H1 (cell line): ENCODE measurements at regions not wholly inside any gene's neighbourhood (a gene's known extent, or its start where the extent isn't known, plus 50 kb on each side); places are given as distances from the start of the nearest gene placed in this dataset.

ENCODE experiments used
- CTCF ChIA-PET: fragments of 300-600 bp; sonication (Branson Sonifier 250); formaldehyde crosslinking; loops from one replicate; lab custom pipeline; 2021; ENCODE audit not compliant: partially characterized antibody; lab: Charles Lee
- POLR2A ChIA-PET: fragments of 300-600 bp; sonication (Branson Sonifier 250); formaldehyde crosslinking; loops from one replicate; lab custom pipeline; 2021; ENCODE audit warnings: inconsistent platforms; ENCODE audit not compliant: partially characterized antibody; lab: Charles Lee
- DNase-seq, 2 experiments: peaks; one replicate each; pipeline versions ENCODE4 v3.0.0 to v3.0.0-alpha.2; 2010 to 2022; ENCODE audit warnings: low spot score in 2 of 2, low read depth in 1 of 2, mixed read lengths in 1 of 2
- FAIRE-seq: peaks from 2 replicates; lab custom pipeline; 2011; peaks lifted over from hg19 to GRCh38; lab: Jason Lieb, UNC
- H2AFZ ChIP-seq: 2 replicates; pipeline ENCODE4 v1.8.1; 2012; ENCODE audit warnings: low read length, inconsistent platforms
- H2AK5ac ChIP-seq: 2 replicates; pipeline ENCODE4 v1.6.1; 2013; ENCODE audit warnings: low read depth, low read length
- H2BK120ac ChIP-seq: replicated peaks from 2 replicates; pipeline ENCODE3; 2013; ENCODE audit warnings: low read depth, low read length, inconsistent platforms
- H2BK12ac ChIP-seq: 2 replicates; pipeline ENCODE4 v1.6.1; 2013; ENCODE audit warnings: low read depth, low read length
- H2BK15ac ChIP-seq: 2 replicates; pipeline ENCODE4 v1.6.1; 2013; ENCODE audit warnings: low read length
- H2BK20ac ChIP-seq: 2 replicates; pipeline ENCODE4 v1.6.1; 2013; ENCODE audit warnings: low read length
- H2BK5ac ChIP-seq: 2 replicates; pipeline ENCODE4 v1.6.1; 2013; ENCODE audit warnings: low read depth, low read length
- H3K14ac ChIP-seq: 2 replicates; pipeline ENCODE4 v1.6.1; 2013; ENCODE audit warnings: inconsistent platforms; ENCODE audit not compliant: insufficient read length
- H3K18ac ChIP-seq: 2 replicates; pipeline ENCODE4 v1.6.1; 2013; ENCODE audit warnings: low read length; ENCODE audit errors: extremely low read depth
- H3K23ac ChIP-seq: 2 replicates; pipeline ENCODE4 v1.6.1; 2013; ENCODE audit warnings: inconsistent platforms; ENCODE audit not compliant: insufficient read length
- H3K23me2 ChIP-seq: 2 replicates; pipeline ENCODE4 v1.6.1; 2013; ENCODE audit warnings: low read depth, low read length
- H3K27ac ChIP-seq: 2 replicates; pipeline ENCODE4 v1.6.1; 2011; ENCODE audit warnings: low read depth, low read length, inconsistent platforms
- H3K27me3 ChIP-seq, 4 experiments: replicated peaks in 1 of 4; 1 replicate in 1 of 4; 2 replicates in 3 of 4; pipeline versions ENCODE4 v1.6.1 to v1.8.1; 2011 to 2013; ENCODE audit warnings: low read length in 3 of 4, mild to moderate bottlenecking in 3 of 4, inconsistent platforms in 2 of 4, mixed read lengths in 2 of 4, moderate library complexity in 1 of 4; ENCODE audit not compliant: control insufficient read depth in 3 of 4, insufficient read depth in 3 of 4; ENCODE audit errors: extremely low read depth in 1 of 4
- H3K36me3 ChIP-seq, 4 experiments: 2 replicates each; pipeline versions ENCODE4 v1.6.1 to v1.8.1; 2011 to 2013; ENCODE audit warnings: mild to moderate bottlenecking in 4 of 4, low read length in 3 of 4, moderate library complexity in 2 of 4, control low read depth in 1 of 4, inconsistent platforms in 1 of 4; ENCODE audit not compliant: insufficient read depth in 4 of 4, control insufficient read depth in 2 of 4
- H3K4ac ChIP-seq: replicated peaks from 2 replicates; pipeline ENCODE3; 2013; ENCODE audit warnings: low read length, low read depth, mixed read lengths, inconsistent platforms; ENCODE audit not compliant: insufficient read length
- H3K4me1 ChIP-seq, 4 experiments: replicated peaks in 1 of 4; 1 replicate in 1 of 4; 2 replicates in 3 of 4; pipeline versions ENCODE4 v1.6.1 to v1.8.1; 2011 to 2013; ENCODE audit warnings: low read length in 3 of 4, inconsistent platforms in 2 of 4, mixed read lengths in 1 of 4; ENCODE audit not compliant: insufficient read depth in 4 of 4, control insufficient read depth in 3 of 4
- H3K4me2 ChIP-seq, 2 experiments: 2 replicates each; pipeline versions ENCODE4 v1.6.1 to v1.8.1; 2011 to 2013; ENCODE audit warnings: low read depth in 2 of 2, low read length in 2 of 2, control low read depth in 1 of 2, inconsistent platforms in 1 of 2, mild to moderate bottlenecking in 1 of 2; ENCODE audit not compliant: insufficient read depth in 1 of 2
- H3K4me3 ChIP-seq, 4 experiments: fragments of 200-600, 300-600 bp in 1 of 4; sonication (generic), shearing (Covaris generic), sonication (Bioruptor Twin) in 1 of 4; 2 replicates each; pipeline versions ENCODE4 v1.5.1 to v1.8.1; 2011 to 2016; ENCODE audit warnings: low read length in 4 of 4, low read depth in 3 of 4, control low read depth in 2 of 4, inconsistent platforms in 2 of 4, mild to moderate bottlenecking in 2 of 4, mixed read lengths in 1 of 4, moderate library complexity in 1 of 4; ENCODE audit not compliant: insufficient read depth in 2 of 4; ENCODE audit errors: extremely low read depth in 1 of 4
- H3K56ac ChIP-seq: replicated peaks from 2 replicates; pipeline ENCODE3; 2013; ENCODE audit warnings: low read depth, mild to moderate bottlenecking, mixed read lengths, low read length, inconsistent platforms; ENCODE audit not compliant: insufficient read length
- H3K79me1 ChIP-seq: 2 replicates; pipeline ENCODE4 v1.6.1; 2013; ENCODE audit warnings: low read depth, low read length, control low read depth
- H3K79me2 ChIP-seq, 2 experiments: 2 replicates each; pipeline versions ENCODE4 v1.6.1 to v1.8.1; 2012 to 2013; ENCODE audit warnings: low read length in 2 of 2, mild to moderate bottlenecking in 2 of 2, inconsistent platforms in 1 of 2; ENCODE audit not compliant: insufficient read depth in 2 of 2, control insufficient read depth in 1 of 2
- H3K9ac ChIP-seq, 4 experiments: replicated peaks in 1 of 4; 1 replicate in 1 of 4; 2 replicates in 3 of 4; pipeline versions ENCODE4 v1.6.1 to v1.8.1; 2011 to 2013; ENCODE audit warnings: low read depth in 3 of 4, low read length in 3 of 4, control low read depth in 2 of 4, mild to moderate bottlenecking in 2 of 4, moderate library complexity in 2 of 4, inconsistent platforms in 1 of 4; ENCODE audit errors: extremely low read depth in 1 of 4
- H3K9me3 ChIP-seq, 2 experiments: 2 replicates each; pipeline versions ENCODE4 v1.6.1 to v1.8.1; 2012 to 2013; ENCODE audit warnings: mild to moderate bottlenecking in 2 of 2, moderate library complexity in 2 of 2, control low read depth in 1 of 2, inconsistent platforms in 1 of 2, low read depth in 1 of 2, low read length in 1 of 2, mixed read lengths in 1 of 2; ENCODE audit not compliant: insufficient read depth in 2 of 2
- H4K20me1 ChIP-seq, 2 experiments: replicated peaks in 1 of 2; 2 replicates each; pipeline versions ENCODE3 to v1.8.1; 2011 to 2013; ENCODE audit warnings: inconsistent platforms in 2 of 2, low read length in 2 of 2, mild to moderate bottlenecking in 1 of 2; ENCODE audit not compliant: insufficient read depth in 2 of 2, control insufficient read depth in 1 of 2
- H4K5ac ChIP-seq: 2 replicates; pipeline ENCODE4 v1.6.1; 2013; ENCODE audit warnings: low read length, low read depth, mixed read lengths, inconsistent platforms; ENCODE audit not compliant: insufficient read length
- H4K8ac ChIP-seq: 2 replicates; pipeline ENCODE4 v1.8.0; 2013; ENCODE audit warnings: mild to moderate bottlenecking, moderate library complexity, low read length, inconsistent platforms; ENCODE audit not compliant: insufficient read depth; ENCODE audit errors: extremely low read depth
- H4K91ac ChIP-seq: replicated peaks from 2 replicates; pipeline ENCODE3; 2013; ENCODE audit warnings: low read length, mixed read lengths, inconsistent platforms; ENCODE audit not compliant: insufficient read length
- GABPA ChIP-seq: IDR thresholded peaks from 2 replicates; pipeline ENCODE4 v1.6.1; 2011; ENCODE audit warnings: mild to moderate bottlenecking, low read length, moderate library complexity, borderline replicate concordance; ENCODE audit not compliant: insufficient read depth
- MAFK ChIP-seq: IDR thresholded peaks from 2 replicates; pipeline ENCODE4 v1.6.1; 2012; ENCODE audit warnings: low read depth, mild to moderate bottlenecking, improper control_type of control experiment, low read length
- POLR2A ChIP-seq, 2 experiments: IDR thresholded peaks; 1 replicate in 1 of 2; 2 replicates in 1 of 2; pipeline ENCODE4 v1.6.1; 2011; ENCODE audit warnings: low read depth in 2 of 2, low read length in 2 of 2, mild to moderate bottlenecking in 2 of 2; ENCODE audit errors: control extremely low read depth in 1 of 2
- ZNF274 ChIP-seq: IDR thresholded peaks from 2 replicates; pipeline ENCODE4 v1.7.0; 2012; ENCODE audit warnings: low read length, borderline replicate concordance; ENCODE audit errors: extremely low read depth
- WGBS, 2 experiments: shearing (Covaris generic) in 1 of 2; methylation state at CpG; one replicate each; pipeline versions ENCODE4 v1.1.6 to v1.1.7; 2013 to 2015; ENCODE audit warnings: low lambda C conversion rate in 2 of 2, mixed read lengths in 2 of 2, inconsistent platforms in 1 of 2, low coverage in 1 of 2, missing lambda C conversion rate in 1 of 2; ENCODE audit not compliant: insufficient replicate concordance in 2 of 2, insufficient coverage in 1 of 2, insufficient read length in 1 of 2; ENCODE audit errors: extremely low coverage in 1 of 2, missing lambda C conversion rate in 1 of 2; 5-methylcytosine and 5-hydroxymethylcytosine counted together
- TF ChIP-seq, protein P1 (sequence below): IDR thresholded peaks from 2 replicates; pipeline ENCODE4 v1.6.1; 2012; ENCODE audit warnings: low read length, inconsistent platforms

DNA sequence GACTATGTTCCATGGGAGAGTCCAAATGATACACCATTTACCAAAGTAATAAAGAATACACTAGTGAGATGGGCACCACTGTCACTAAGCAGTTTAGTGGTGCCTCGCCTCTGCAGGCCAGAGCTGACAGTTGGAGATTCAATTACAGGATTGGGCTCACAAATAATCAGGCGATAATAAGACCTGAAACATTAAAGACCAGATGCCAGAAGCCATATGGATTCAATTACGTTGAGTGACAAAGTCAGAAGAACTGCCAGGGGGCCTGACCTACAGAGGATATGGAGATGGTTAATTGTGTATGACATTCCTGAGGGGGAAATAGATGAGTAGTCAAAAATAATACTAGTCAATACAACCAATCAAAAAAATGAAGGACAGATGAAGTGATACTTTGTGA, 65.2 kb upstream of the ST6GALNAC5 start:
- FAIRE-seq = no peak
- no peak overlapping the region for H3K56ac ChIP-seq
- no peak overlapping the region for H3K27ac ChIP-seq
- H2AK5ac ChIP-seq = no peak overlapping the region
- H3K23ac ChIP-seq = no peak overlapping the region
- TF ChIP-seq MAFK = no peak
- TF ChIP-seq GABPA = no peak
- no peak for TF ChIP-seq POLR2A (IDR thresholded peaks at IDR 0.05; ENCODE audit: control extremely low read depth in 1 of 2, low read depth in 2 of 2, low read length in 2 of 2)
- TF ChIP-seq ZNF274 = no peak
- TF ChIP-seq, protein P1, sequence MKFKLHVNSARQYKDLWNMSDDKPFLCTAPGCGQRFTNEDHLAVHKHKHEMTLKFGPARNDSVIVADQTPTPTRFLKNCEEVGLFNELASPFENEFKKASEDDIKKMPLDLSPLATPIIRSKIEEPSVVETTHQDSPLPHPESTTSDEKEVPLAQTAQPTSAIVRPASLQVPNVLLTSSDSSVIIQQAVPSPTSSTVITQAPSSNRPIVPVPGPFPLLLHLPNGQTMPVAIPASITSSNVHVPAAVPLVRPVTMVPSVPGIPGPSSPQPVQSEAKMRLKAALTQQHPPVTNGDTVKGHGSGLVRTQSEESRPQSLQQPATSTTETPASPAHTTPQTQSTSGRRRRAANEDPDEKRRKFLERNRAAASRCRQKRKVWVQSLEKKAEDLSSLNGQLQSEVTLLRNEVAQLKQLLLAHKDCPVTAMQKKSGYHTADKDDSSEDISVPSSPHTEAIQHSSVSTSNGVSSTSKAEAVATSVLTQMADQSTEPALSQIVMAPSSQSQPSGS = no peak
- no peak overlapping the region for H4K5ac ChIP-seq
- H3K4ac ChIP-seq = no peak overlapping the region
- H3K27me3 ChIP-seq = no peaks in the 10 kb centered on the region
- POLR2A ChIA-PET = no interaction called here
- H2AFZ ChIP-seq = no peak overlapping the region
- DNase-seq = no peak
- no peak overlapping the region for H3K18ac ChIP-seq
- H3K79me1 ChIP-seq = no peaks in the 10 kb centered on the region
- no peak overlapping the region for H3K4me2 ChIP-seq
- no peaks in the 10 kb centered on the region for H3K4me1 ChIP-seq
- no peak overlapping the region for H2BK15ac ChIP-seq
- H3K14ac ChIP-seq = no peak overlapping the region
- H2BK120ac ChIP-seq = no peak overlapping the region
- no peaks in the 10 kb centered on the region for H3K23me2 ChIP-seq
- no peak overlapping the region for H3K4me3 ChIP-seq
- H4K8ac ChIP-seq = no peak overlapping the region
- no peak overlapping the region for H2BK5ac ChIP-seq
- H4K20me1 ChIP-seq = no peaks in the 10 kb centered on the region
- H3K36me3 ChIP-seq = no peaks in the 10 kb centered on the region
- no peak overlapping the region for H3K9ac ChIP-seq
- no peak overlapping the region for H2BK20ac ChIP-seq
- H2BK12ac ChIP-seq = no peak overlapping the region
- no peaks in the 10 kb centered on the region for H3K79me2 ChIP-seq
- WGBS, 2 experiments = 87% methylated on average over 3 of the region's 3 CpGs; no CpG with 5 or more reads in 1 of the 2 experiments
- no peaks in the 10 kb centered on the region for H3K9me3 ChIP-seq
- H4K91ac ChIP-seq = no peak overlapping the region
- CTCF ChIA-PET = interaction anchor here (1.2 kb wide), 1 partner anchor 10 kb away, joined by 3 read pairs; no protein-coding TSS in a partner anchor
